Fibroblast of pulmonary artery (primary cell): ENCODE measurements at regions not wholly inside any gene's neighbourhood (a gene's known extent, or its start where the extent isn't known, plus 50 kb on each side); places are given as distances from the start of the nearest gene placed in this dataset.

Experiments
- DNase-seq: peaks from one replicate; pipeline ENCODE4 v3.0.0-alpha.2; 2010; ENCODE audit warnings: low read depth
- H3K4me3 ChIP-seq: replicated peaks from 2 replicates; pipeline ENCODE4 v1.5.1; 2011; ENCODE audit warnings: low read depth, mild to moderate bottlenecking, control low read depth, low read length, moderate library complexity
- TF ChIP-seq, protein P1 (sequence below): IDR thresholded peaks from 2 replicates; pipeline ENCODE4 v1.5.1; 2011; ENCODE audit warnings: mild to moderate bottlenecking, control low read depth, low read length, inconsistent platforms; ENCODE audit errors: missing control alignments

DNA sequence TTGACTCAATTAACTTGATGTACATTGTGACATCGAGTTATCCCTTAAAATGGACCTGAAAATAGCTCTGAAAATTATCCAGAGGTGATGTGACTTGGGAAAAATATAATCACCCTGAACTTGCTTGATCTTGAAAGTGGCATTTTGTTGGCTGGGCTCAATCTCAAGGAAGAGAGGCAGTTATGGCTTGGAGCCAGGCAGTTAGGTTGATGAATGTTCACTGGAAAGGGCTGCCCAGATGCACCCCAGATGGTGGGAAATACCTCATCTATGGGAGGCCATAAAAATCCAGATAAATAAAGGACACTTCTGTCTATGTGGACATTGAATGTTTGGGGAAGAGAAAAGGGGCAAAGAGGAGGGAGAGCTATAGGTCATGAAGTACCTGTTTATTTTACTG lies 55.7 kb upstream of the OR5AN1 start:
- no peak overlapping the region for H3K4me3 ChIP-seq
- TF ChIP-seq, protein P1, sequence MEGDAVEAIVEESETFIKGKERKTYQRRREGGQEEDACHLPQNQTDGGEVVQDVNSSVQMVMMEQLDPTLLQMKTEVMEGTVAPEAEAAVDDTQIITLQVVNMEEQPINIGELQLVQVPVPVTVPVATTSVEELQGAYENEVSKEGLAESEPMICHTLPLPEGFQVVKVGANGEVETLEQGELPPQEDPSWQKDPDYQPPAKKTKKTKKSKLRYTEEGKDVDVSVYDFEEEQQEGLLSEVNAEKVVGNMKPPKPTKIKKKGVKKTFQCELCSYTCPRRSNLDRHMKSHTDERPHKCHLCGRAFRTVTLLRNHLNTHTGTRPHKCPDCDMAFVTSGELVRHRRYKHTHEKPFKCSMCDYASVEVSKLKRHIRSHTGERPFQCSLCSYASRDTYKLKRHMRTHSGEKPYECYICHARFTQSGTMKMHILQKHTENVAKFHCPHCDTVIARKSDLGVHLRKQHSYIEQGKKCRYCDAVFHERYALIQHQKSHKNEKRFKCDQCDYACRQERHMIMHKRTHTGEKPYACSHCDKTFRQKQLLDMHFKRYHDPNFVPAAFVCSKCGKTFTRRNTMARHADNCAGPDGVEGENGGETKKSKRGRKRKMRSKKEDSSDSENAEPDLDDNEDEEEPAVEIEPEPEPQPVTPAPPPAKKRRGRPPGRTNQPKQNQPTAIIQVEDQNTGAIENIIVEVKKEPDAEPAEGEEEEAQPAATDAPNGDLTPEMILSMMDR: no peak
- DNase-seq: no peak

DNA sequence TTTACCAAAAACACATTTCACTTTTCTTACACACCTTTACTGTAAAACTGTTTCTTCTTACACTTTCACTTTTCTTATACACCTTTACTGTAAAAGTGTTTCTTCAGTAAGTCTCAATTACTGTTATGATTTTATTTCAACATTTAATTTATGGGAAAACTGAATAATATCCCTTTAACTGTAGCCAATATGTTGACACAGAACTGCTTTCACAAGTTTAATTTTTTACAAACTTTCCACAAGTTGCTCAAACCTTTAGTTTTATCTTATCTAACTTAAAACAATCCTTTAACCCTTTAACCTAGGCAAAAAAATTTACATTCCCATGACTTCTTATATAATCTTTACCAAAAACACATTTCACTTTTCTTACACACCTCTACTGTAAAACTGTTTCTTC lies 63.3 kb upstream of the OR5AN1 start:
- DNase-seq: no peak

DNA sequence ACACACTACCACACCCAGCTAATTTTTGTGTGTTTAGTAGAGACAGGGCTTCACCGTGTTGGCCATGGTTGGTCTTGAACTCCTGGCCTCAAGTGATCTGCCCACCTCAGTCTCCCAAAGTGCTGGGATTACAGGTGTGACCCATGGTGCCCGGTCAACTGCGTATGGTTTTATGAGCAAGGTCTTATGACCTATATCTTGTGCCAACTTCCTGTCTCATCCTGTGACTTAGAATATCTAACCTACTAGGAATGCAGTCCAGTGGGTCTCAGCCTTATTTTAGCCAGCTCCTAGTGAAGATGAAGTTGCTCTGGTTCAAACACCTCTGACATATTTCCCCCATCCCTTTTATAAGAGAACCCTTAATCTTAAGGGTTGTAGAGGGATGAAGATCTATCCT lies 66.1 kb upstream of the OR5AN1 start:
- no peak for DNase-seq
- TF ChIP-seq, protein P1: no peak
- H3K4me3 ChIP-seq: no peak overlapping the region

More for the DNA sequence above, 63.3 kb upstream of the OR5AN1 start:
- TF ChIP-seq, protein P1: no peak
- no peak overlapping the region for H3K4me3 ChIP-seq

DNA sequence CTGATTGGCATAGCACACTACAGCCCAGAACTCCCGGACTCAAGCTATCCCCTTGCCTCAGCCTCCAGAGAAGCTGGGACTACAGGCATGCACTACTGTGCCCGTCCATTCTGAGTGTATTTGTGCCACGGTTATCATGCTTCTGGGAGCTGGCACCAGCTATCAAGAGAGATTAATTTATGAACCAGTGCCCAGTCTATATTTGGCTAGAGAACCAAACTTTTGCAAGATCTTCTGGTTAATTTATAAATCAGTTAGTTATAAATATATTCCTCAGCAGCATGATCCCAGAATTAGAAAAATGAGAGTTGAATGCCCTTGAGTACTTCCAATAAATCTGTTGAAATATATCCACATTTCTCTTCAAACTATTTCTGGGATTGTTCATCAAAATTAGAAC lies 67.5 kb upstream of the OR5AN1 start:
- TF ChIP-seq, protein P1: no peak
- DNase-seq: no peak
- H3K4me3 ChIP-seq: no peak overlapping the region

DNA sequence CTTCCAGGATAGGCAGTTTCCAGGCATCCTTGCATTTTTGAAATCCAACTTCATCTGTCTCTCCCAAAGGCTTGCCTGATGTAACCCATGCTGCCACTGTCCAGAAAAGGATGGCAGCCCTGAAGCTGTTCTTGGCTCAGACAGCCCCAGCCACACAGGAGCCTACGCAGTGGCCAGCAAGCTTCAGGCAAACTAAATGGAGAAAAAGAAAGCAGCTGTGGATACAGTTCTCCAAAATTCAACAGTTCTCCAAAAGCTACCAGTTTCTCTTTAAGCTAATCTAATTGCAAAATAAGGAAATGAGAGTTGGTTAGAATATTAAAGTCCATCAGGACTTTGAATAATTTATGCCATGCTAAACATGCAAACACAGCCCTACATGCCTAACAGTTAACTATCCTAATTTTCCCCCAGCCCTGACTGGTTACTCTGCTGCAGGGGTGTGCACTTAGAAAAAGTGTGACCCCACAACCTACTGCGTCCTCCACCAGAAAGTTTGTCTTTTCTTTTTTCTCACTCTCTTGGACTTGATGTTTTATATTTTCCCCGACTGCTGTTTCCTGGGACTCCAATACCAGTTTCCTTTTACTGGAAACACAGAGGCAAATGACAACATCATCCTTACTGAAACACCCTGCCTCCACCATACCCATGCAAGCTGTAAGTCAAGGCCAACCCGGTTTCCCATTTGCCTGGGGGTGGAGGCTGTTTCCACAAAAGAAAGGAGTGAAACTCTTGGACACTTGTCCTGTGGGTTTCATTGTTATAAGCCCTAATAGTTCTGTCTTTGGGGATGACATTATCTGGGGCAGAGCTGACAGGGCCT lies 69.1 kb upstream of the OR5AN1 start:
- DNase-seq: no peak
- TF ChIP-seq, protein P1: no peak
- H3K4me3 ChIP-seq: no peak overlapping the region

DNA sequence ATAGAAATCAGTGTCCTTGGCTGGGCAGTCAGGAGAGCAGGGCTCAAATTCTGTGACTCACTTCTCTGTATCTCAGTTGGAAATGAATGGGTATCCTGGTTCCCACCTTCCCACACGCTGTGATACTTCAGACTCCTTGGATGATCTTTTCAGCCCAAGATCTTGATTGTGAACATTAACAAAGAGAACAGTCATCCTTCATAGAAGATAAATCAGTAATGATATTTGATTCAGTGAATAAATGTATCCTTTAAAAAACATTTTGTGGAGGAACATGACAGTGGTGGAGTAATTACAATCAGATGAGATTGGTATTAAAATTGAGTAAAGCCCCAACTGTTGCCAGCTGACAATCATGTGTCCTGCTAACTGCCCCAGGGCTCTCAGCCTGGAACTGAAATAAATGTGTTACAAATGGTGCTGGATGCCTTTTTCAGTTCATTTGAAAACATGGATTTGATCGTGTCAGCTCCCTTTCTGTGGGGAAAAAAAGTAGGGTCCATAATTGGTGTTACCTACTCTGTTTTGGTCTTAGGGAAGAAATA lies 72.9 kb upstream of the OR5AN1 start:
- DNase-seq: no peak
- H3K4me3 ChIP-seq: no peak overlapping the region
- TF ChIP-seq, protein P1: no peak

DNA sequence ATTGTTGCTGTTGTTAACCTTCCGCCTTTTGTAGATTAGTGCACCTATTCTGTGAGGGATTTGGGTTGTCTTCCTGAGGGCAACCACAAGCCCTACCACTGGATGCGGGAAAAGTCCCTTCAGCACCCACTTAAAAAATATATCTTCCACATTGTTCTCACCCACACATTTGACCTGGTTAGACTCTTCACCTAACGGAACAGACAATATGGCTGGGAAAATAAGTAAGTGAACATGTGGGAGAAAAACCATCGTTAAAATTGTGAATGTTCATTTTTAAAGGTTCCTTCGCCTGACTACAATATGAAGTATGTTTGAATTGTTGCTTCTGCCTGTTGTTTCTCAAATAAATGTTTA lies 72.0 kb upstream of the MPEG1 start:
- H3K4me3 ChIP-seq: no peak overlapping the region
- TF ChIP-seq, protein P1: no peak

More for the DNA sequence above, 72.0 kb upstream of the MPEG1 start:
- DNase-seq: no peak
